Rectal smooth muscle tissue (tissue), 1 donor: ENCODE measurements at regions not wholly inside any gene's neighbourhood (a gene's known extent, or its start where the extent isn't known, plus 50 kb on each side); places are given as distances from the start of the nearest gene placed in this dataset.

Experiments
- H3K27ac ChIP-seq: one replicate; pipeline ENCODE4 v1.7.0; 2013; ENCODE audit warnings: low read depth, low read length, inconsistent platforms
- H3K27me3 ChIP-seq: one replicate; pipeline ENCODE4 v1.7.0; 2013; ENCODE audit warnings: low read length; ENCODE audit not compliant: control insufficient read depth, insufficient read depth
- H3K36me3 ChIP-seq: one replicate; pipeline ENCODE4 v1.7.0; 2013; ENCODE audit warnings: low read length; ENCODE audit not compliant: control insufficient read depth, insufficient read depth
- H3K4me1 ChIP-seq: one replicate; pipeline ENCODE4 v1.7.0; 2013; ENCODE audit warnings: low read length; ENCODE audit not compliant: control insufficient read depth, insufficient read depth
- H3K4me3 ChIP-seq: one replicate; pipeline ENCODE4 v1.7.0; 2013; ENCODE audit warnings: low read length
- H3K9ac ChIP-seq: one replicate; pipeline ENCODE4 v1.7.0; 2013; ENCODE audit warnings: low read length

DNA sequence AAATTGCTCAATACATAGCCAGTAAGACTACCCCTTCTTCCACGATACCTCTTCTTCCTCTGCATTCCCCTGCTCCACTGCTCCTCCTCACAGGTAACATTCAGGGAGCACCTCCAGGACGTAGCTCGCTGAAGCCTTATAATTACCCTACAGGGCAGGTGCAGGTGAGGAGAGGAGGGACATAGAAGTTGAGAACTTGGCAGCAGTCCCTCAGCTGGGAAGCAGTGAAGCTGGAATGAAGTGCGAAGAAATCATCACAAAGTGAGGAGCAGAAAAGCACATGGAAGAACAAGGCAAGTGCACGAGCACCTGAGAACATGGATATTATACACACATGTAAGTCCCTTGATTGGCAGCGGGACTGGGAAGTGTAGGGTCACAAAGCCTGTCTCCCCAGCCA lies 118.2 kb downstream of the HSD17B3 start:
- Histone ChIP-seq H3K36me3 (no peaks in the 10 kb centered on the region), H3K27me3 (no peaks in the 10 kb centered on the region), H3K4me1 (no peaks in the 10 kb centered on the region), H3K9ac (no peak overlapping the region), H3K4me3 (no peak overlapping the region), H3K27ac (no peak overlapping the region)

DNA sequence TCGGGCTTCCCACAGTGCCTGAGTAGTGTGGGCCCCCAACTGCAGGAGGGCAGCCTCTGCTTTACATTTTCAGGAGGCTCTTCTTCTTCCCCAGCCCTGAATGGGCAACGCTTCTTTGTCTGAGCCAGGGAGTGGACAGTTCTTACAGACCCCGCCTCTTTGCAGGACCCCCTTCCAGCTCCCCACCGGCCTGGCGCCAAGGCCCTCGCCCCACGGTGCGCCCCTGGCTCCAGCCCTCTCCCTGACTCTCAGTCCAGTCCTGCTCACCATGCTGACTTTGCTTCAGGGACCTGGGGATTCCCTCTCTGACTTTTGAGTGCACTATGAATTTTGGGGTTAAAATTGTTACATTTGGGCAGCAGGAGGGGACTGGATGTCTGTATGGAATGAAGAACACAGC lies 123.8 kb downstream of the HSD17B3 start:
- H3K4me3 ChIP-seq = no peak overlapping the region
- no peaks in the 10 kb centered on the region for H3K4me1 ChIP-seq
- H3K27me3 ChIP-seq = no peaks in the 10 kb centered on the region
- H3K36me3 ChIP-seq = no peaks in the 10 kb centered on the region
- no peak overlapping the region for H3K9ac ChIP-seq
- no peak overlapping the region for H3K27ac ChIP-seq

DNA sequence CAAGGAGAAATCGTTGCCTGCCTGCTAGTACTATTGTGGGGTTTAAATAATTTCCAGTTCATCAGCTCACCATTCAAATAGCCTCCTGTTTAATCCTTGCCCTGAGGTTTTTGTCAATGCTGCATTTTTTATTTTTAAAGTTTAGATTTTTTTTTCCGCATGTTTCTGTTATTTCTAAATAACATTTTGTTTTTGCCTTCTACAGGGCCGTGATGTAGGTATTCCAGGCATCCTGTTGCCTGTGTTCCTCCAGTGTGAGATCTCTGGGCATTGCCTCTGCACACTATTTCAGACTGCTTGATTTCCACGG lies 124.3 kb downstream of the HSD17B3 start:
- Histone ChIP-seq H3K36me3 (no peaks in the 10 kb centered on the region), H3K4me1 (no peaks in the 10 kb centered on the region), H3K9ac (no peak overlapping the region), H3K27me3 (no peaks in the 10 kb centered on the region), H3K27ac (no peak overlapping the region), H3K4me3 (no peak overlapping the region)

DNA sequence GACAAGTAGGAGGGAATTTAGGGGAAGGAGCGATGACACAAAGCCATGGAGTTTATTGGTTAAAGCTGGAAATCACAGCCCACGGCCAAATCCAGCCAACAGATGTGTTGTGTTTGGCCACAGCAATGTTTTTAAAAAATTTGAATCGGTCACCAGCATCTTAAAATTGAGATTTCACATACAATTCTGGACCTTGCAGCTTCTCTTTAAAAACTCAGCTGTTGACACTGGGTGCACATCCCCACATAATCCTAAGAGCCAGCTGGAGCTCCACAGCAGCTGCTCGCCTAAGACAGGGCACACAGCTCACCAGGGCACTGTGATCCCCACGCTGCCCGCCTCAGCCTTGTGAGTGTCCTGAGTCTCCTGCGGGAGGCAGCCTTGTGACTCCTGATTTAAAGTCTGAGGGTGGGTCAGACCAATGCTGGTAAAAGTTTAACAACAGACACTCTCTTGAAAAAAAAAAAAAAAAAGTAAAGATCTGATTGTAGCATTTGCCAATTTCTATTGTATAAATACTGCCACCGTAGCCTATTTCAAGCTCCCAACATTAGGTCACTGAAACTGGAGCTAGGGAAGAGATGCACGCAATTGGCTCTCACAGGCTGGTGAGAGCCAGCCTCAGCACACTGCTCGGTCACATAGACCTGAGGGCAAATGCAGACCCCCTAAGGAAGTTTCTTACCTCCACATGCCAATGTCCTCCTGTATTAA lies 124.8 kb downstream of the HSD17B3 start:
- H3K4me1 ChIP-seq = no peaks in the 10 kb centered on the region
- no peaks in the 10 kb centered on the region for H3K27me3 ChIP-seq
- no peak overlapping the region for H3K9ac ChIP-seq
- H3K36me3 ChIP-seq = no peaks in the 10 kb centered on the region
- no peak overlapping the region for H3K4me3 ChIP-seq
- H3K27ac ChIP-seq = no peak overlapping the region

DNA sequence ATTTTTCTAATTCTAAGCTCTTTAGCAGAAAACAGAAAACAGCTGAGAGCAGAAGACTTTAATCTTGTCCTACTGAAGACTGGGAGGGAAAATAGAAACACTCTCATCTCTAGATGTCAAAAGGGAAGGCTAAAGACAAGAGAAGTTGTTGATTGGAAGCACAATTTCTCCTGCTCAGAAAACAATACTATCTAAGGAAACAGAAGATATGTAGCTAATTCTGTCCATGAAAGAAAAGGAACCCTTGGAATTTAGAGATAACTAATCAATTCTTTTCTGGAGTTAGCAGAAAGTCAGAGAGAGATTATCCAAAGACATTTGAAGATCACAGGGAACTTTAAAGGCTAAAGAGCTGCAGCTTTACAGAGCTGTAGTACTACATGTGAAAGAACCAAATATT lies 126.2 kb downstream of the HSD17B3 start:
- no peak overlapping the region for H3K27ac ChIP-seq
- H3K9ac ChIP-seq = no peak overlapping the region
- H3K36me3 ChIP-seq = no peaks in the 10 kb centered on the region
- no peaks in the 10 kb centered on the region for H3K4me1 ChIP-seq
- no peak overlapping the region for H3K4me3 ChIP-seq
- H3K27me3 ChIP-seq = no peaks in the 10 kb centered on the region

DNA sequence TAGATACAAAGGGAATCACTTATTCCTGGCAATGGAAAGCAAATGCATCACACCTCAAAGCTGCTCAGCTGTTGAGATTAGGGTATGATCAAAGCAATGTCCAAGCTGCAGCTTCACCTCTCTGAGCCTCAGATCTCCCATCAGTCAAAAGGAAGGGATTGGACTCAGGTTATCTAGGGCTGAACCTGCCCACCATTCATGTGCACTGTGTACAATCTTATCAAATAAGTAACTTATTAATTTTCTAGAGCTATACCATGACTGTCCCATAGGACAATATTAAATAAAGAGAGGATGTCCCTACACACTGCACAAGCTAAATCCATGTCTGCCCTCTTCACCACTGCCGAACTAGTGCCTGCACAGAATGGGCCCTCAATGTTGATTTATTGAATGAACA lies 127.0 kb downstream of the HSD17B3 start:
- Histone ChIP-seq H3K9ac (no peak overlapping the region), H3K27me3 (no peaks in the 10 kb centered on the region), H3K27ac (no peak overlapping the region), H3K4me3 (no peak overlapping the region), H3K4me1 (no peaks in the 10 kb centered on the region), H3K36me3 (no peaks in the 10 kb centered on the region)

DNA sequence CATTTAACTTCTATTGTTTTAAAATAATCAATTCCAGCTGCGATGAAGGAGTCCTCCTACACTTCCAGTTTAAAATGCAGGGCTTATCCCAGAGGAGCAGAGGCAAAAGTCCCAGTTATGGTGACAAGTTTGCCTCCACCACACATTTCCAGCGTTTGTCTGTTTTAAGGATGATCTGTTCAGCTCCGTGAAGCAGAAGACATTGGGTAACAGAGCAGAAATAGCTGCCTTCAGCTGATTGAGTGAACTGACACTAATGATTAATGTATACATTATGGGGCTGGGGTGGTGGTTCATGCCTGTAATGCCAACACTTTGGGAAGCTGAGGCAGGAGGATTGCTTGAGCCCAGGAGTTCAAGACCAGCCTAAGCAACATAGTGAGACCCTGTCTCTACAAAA lies 127.6 kb downstream of the HSD17B3 start:
- H3K27ac ChIP-seq = no peak overlapping the region
- no peaks in the 10 kb centered on the region for H3K4me1 ChIP-seq

DNA sequence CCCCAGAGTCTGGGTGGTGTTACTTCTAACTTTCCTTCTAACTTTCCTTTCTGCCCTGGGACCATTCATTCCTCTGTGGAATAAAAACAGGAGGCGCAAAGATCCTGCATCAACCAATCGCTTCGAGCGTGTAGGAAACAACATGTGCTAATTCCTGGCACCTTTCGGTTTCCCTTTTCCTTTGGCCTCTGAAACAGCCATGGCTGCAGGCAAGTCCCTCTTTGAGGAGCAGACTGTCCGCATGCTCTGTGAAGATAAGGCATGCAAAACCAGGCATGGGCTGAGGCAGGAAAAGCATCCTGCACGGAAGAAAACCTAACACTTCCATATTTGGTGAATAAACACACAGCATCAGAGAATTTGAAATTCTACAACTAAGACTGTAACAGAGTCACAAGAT lies 128.3 kb downstream of the HSD17B3 start:
- Histone ChIP-seq H3K4me1 (no peaks in the 10 kb centered on the region), H3K27me3 (no peaks in the 10 kb centered on the region)

More for the DNA sequence above, 127.6 kb downstream of the HSD17B3 start:
- Histone ChIP-seq H3K36me3 (no peaks in the 10 kb centered on the region), H3K27me3 (no peaks in the 10 kb centered on the region), H3K9ac (no peak overlapping the region), H3K4me3 (no peak overlapping the region)

DNA sequence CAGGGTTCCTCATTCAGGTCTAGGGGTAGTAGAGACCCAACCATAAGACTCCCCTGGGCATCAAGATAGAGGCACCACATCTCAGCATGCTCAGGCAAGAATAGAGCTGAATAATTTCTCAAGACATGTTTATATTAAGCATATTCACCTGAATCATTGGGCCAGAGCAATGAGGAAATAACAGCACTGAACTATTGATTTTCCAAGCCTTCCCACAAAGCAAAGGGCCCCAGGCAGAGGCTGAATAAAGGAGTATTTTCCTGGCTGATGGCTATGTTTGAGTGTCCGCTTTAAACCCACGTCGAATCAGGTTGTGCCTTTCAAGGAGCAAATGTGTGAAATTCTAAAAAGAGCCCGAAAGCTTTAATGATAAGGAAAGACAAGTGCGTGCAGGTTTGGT lies 129.2 kb downstream of the HSD17B3 start:
- Histone ChIP-seq H3K9ac (no peak overlapping the region), H3K4me1 (no peaks in the 10 kb centered on the region), H3K27me3 (no peaks in the 10 kb centered on the region), H3K4me3 (no peak overlapping the region), H3K27ac (no peak overlapping the region), H3K36me3 (no peaks in the 10 kb centered on the region)

More for the DNA sequence above, 128.3 kb downstream of the HSD17B3 start:
- no peak overlapping the region for H3K27ac ChIP-seq
- H3K4me3 ChIP-seq = no peak overlapping the region
- H3K9ac ChIP-seq = no peak overlapping the region
- H3K36me3 ChIP-seq = no peaks in the 10 kb centered on the region

DNA sequence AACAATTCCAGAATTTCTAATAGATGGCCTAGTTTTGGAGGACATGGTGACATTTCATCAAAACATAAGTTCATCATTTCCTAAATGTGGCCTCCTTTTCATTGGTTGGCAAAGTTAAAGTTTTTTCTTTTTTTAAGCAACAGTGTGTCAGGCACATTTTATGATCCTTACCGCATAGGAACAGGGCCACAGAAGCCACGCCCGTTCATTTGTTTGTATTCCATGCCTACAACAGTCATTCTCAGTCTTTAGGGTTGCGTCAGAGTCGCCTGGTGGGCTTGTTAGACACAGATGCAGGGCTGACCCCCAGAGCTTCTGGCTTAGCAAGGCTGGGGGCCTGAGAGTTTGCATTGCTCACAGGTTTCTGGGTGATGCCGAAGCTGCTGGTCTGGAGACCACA lies 130.2 kb downstream of the HSD17B3 start:
- Histone ChIP-seq H3K27ac (no peak overlapping the region), H3K4me1 (no peaks in the 10 kb centered on the region), H3K9ac (no peak overlapping the region), H3K27me3 (no peaks in the 10 kb centered on the region), H3K36me3 (no peaks in the 10 kb centered on the region), H3K4me3 (no peak overlapping the region)

DNA sequence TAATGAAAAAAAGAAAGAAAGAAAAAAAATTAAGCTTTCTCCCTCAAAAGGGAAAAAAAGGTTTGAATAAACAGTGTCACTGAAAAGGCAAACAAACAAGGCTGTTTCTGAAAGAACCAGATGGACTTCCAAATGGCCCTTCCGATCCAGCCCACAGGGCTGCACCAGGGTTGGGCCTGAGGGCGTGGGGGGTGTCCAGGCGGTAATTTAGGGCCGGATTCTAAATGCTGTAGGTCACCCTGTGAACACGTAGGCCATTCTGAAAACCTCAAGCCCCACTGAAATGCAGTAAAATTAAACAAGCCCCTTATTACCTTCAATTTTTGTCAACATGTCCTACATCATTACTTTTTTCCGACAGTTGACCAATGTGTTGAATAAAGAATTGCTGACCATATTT lies 132.1 kb downstream of the HSD17B3 start:
- Histone ChIP-seq H3K9ac (no peak overlapping the region), H3K4me3 (no peak overlapping the region), H3K27me3 (no peaks in the 10 kb centered on the region), H3K27ac (no peak overlapping the region), H3K36me3 (no peaks in the 10 kb centered on the region), H3K4me1 (no peaks in the 10 kb centered on the region)

DNA sequence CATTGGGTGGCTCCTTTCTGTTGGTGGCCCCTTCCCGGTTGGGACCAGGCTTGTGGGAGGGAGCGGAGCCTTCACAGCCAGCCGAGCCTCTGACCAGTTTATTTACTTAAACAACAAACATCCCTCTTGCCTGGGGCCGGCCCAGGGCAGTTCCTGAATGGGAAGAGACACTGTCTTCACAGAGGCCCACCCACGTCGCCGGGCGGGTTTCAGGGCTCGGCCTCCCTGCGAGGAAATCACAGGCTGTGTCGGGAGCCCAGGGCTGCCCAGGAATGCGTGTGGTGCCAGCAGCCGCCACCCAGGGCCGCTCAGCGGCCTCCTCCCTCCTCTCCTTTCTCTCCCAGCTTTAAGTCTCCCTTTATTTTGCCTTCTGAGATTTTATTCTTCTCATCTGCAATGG lies 132.5 kb downstream of the HSD17B3 start:
- Histone ChIP-seq H3K27ac (no peak overlapping the region), H3K4me1 (no peaks in the 10 kb centered on the region), H3K36me3 (no peaks in the 10 kb centered on the region), H3K9ac (no peak overlapping the region), H3K27me3 (no peaks in the 10 kb centered on the region), H3K4me3 (no peak overlapping the region)

DNA sequence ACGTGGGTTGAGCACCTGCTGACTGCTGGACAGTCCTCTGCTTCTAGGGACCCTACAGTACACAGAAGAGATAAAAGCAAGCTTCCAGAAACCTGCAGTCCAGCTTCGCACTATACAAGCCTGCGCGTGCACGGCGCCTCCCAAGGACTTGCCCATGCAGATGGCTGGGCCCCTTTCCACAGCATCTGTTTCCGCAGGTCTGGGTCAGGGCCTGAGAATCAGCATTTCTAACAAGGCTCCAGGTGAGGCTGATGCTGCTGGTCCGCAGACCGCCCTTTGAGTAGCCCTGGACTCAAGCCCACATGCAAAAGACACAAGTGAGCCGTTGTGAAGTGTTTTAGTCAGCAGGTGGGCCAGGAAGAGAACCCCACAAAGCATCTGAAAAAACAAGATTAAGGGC lies 133.1 kb downstream of the HSD17B3 start:
- Histone ChIP-seq H3K4me3 (no peak overlapping the region), H3K36me3 (no peaks in the 10 kb centered on the region), H3K4me1 (no peaks in the 10 kb centered on the region), H3K27ac (no peak overlapping the region), H3K27me3 (no peaks in the 10 kb centered on the region), H3K9ac (no peak overlapping the region)
